SJSA1 (cell line): ENCODE measurements at regions not wholly inside any gene's neighbourhood (a gene's known extent, or its start where the extent isn't known, plus 50 kb on each side); places are given as distances from the start of the nearest gene placed in this dataset.
"Not testable (repeated sequence)": the region's sequence is repeated elsewhere in the genome, so short reads cannot be mapped to it uniquely, and the experiment has no call there.

Experiments
- DNase-seq, 2 experiments: peaks; one replicate each; pipeline ENCODE4 v3.0.0-alpha.2; 2015 to 2020; ENCODE audit warnings: low spot score in 2 of 2, low read depth in 1 of 2
- H3K27ac ChIP-seq: fragments of 250-450 bp; sonication (Bioruptor Pico); 2 replicates; pipeline ENCODE4 v1.5.1; 2020; ENCODE audit warnings: mild to moderate bottlenecking, moderate library complexity
- H3K27me3 ChIP-seq: fragments of 250-450 bp; sonication (Bioruptor Pico); replicated peaks from 2 replicates; pipeline ENCODE4 v1.5.1; 2020; ENCODE audit warnings: mild to moderate bottlenecking, moderate library complexity
- H3K36me3 ChIP-seq: fragments of 250-450 bp; sonication (Bioruptor Pico); 2 replicates; pipeline ENCODE4 v1.5.1; 2020; ENCODE audit warnings: mild to moderate bottlenecking
- H3K4me1 ChIP-seq: fragments of 250-450 bp; sonication (Bioruptor Pico); replicated peaks from 2 replicates; pipeline ENCODE4 v1.6.1; 2021; ENCODE audit warnings: mild to moderate bottlenecking
- H3K4me3 ChIP-seq: fragments of 250-450 bp; sonication (Bioruptor Pico); 2 replicates; pipeline ENCODE4 v1.5.1; 2020; ENCODE audit warnings: mild to moderate bottlenecking
- H3K9me3 ChIP-seq: fragments of 250-450 bp; sonication (Bioruptor Pico); replicated peaks from 2 replicates; pipeline ENCODE4 v1.5.1; 2020; ENCODE audit warnings: mild to moderate bottlenecking

- Histone ChIP-seq H3K4me3 (no peak overlapping the region), H3K27ac (no peak overlapping the region), H3K27me3 (no peaks in the 10 kb centered on the region), H3K9me3 (no peaks in the 10 kb centered on the region), H3K4me1 (peaks cover 11% of the 10 kb centered on the region), H3K36me3 (no peaks in the 10 kb centered on the region)
- no peak for DNase-seq
Observed at GRCh38 chr10:15442056-15442455, 71.0 kb upstream of the FAM171A1 start.

DNA sequence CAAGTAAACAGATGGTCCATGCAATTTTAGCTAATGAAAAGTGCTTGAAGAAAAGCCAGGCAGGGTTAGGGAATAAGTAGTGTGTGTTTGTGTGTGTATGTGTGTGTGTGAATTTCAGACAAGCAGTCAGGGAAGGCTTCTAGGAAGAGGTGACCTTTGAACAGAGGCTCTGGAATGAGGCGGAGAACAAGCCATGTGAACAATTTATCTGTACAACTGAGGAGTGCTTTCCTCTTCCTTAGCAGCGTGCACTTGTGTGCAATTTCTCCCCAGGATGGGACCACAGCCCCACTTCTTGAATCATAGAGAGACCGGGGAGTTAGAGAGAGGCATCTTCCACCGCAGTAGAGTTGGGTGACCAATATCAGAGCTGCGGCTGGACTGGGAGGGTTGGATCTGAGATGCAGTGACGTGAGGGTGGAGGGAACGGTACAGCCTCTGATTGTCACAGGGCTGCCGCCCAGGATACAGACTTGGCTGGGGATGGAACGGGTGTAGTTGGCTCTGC, 69.2 kb upstream of the FAM171A1 start:
- peaks cover 11% of the 10 kb centered on the region for H3K4me1 ChIP-seq
- H3K4me3 ChIP-seq: no peak overlapping the region
- no peaks in the 10 kb centered on the region for H3K9me3 ChIP-seq
- H3K36me3 ChIP-seq: no peaks in the 10 kb centered on the region
- H3K27ac ChIP-seq: no peak overlapping the region; the same call in 1 of the 2 replicates
- H3K27me3 ChIP-seq: no peaks in the 10 kb centered on the region
- DNase-seq: no peak

DNA sequence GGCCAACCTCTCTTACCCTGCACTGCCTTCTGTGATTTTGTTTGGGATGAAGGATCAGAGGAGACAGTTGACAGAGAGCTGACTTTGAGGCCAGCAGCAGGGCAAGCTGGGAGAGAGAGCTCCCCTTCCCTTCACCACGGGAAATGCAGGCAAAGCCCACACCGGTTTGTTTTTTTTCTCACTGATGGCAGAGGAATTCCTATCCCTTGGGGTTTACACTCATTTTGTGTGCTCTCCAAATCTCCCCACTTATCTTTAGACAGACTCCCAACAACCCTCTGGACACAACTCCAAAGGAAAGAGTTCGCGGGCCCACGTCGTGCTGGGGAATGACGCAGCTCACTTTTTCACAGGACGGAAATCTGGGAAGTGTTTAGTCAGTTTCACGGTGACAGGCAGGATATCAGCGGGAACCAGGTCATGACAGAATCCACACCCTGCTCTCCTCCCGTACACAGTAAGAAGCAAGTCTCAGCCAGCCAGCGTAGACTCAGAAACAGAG, 68.3 kb upstream of the FAM171A1 start:
- DNase-seq: peak in 1 of 2 experiments; percentile 52
- Histone ChIP-seq H3K36me3 (no peaks in the 10 kb centered on the region), H3K27ac (peak overlapping the region; percentile 19; the same call in 1 of the 2 replicates), H3K27me3 (no peaks in the 10 kb centered on the region), H3K9me3 (no peaks in the 10 kb centered on the region), H3K4me1 (peaks cover 17% of the 10 kb centered on the region), H3K4me3 (0 out of 2 replicates have a peak overlapping the region, but pooled peaks have one; percentile 10)

GRCh38 chr10:15436696-15437095, 65.6 kb upstream of the FAM171A1 start:
- Histone ChIP-seq H3K27ac (no peak overlapping the region), H3K9me3 (no peaks in the 10 kb centered on the region), H3K4me1 (peaks cover 19% of the 10 kb centered on the region), H3K4me3 (no peak overlapping the region), H3K27me3 (no peaks in the 10 kb centered on the region), H3K36me3 (no peaks in the 10 kb centered on the region)
- no peak for DNase-seq

GRCh38 chr10:15433850-15434537, 62.9 kb upstream of the FAM171A1 start:
- peaks cover 8% of the 10 kb centered on the region for H3K4me1 ChIP-seq
- peak in 1 of 2 experiments; percentile 78 for DNase-seq
- H3K9me3 ChIP-seq: no peaks in the 10 kb centered on the region
- H3K27ac ChIP-seq: no peak overlapping the region
- H3K4me3 ChIP-seq: peak overlapping the region; percentile 27
- H3K27me3 ChIP-seq: no peaks in the 10 kb centered on the region
- no peaks in the 10 kb centered on the region for H3K36me3 ChIP-seq

GRCh38 chr10:15432266-15432665, 61.2 kb upstream of the FAM171A1 start:
- Histone ChIP-seq H3K27me3 (no peaks in the 10 kb centered on the region), H3K27ac (no peak overlapping the region), H3K36me3 (no peaks in the 10 kb centered on the region), H3K4me3 (no peak overlapping the region), H3K9me3 (no peaks in the 10 kb centered on the region), H3K4me1 (peaks cover 8% of the 10 kb centered on the region)
- no peak for DNase-seq

GRCh38 chr10:15430969-15431771, 60.1 kb upstream of the FAM171A1 start:
- no peak for DNase-seq
- Histone ChIP-seq H3K9me3 (no peaks in the 10 kb centered on the region), H3K27me3 (no peaks in the 10 kb centered on the region), H3K27ac (no peak overlapping the region), H3K36me3 (no peaks in the 10 kb centered on the region), H3K4me1 (peaks cover 8% of the 10 kb centered on the region), H3K4me3 (no peak overlapping the region)

DNA sequence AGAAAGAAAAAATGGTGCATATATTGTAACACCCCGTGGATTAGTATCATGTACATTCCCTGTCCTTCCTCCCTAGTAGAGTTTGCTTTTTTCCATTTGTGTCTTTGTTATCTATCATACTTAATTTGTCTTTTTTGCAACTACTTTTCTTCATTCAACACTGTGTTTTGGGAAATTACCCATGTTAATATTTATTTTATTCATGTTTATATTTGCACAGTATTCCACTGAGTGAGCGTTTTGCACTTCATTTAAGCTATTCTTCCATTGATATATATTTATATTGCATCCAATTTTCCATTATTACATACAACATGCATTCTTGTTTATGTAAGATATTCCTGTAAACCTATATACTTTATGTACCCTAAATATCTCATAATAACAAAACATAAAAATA, 57.6 kb upstream of the FAM171A1 start:
- H3K4me1 ChIP-seq: no peaks in the 10 kb centered on the region
- DNase-seq: no peak
- H3K27me3 ChIP-seq: no peaks in the 10 kb centered on the region
- H3K9me3 ChIP-seq: no peaks in the 10 kb centered on the region
- H3K36me3 ChIP-seq: no peaks in the 10 kb centered on the region
- H3K4me3 ChIP-seq: no peak overlapping the region
- no peak overlapping the region for H3K27ac ChIP-seq

- no peak overlapping the region for H3K27ac ChIP-seq
- no peaks in the 10 kb centered on the region for H3K9me3 ChIP-seq
- peak in 1 of 2 experiments; percentile 46 for DNase-seq
- H3K36me3 ChIP-seq: no peaks in the 10 kb centered on the region
- no peaks in the 10 kb centered on the region for H3K4me1 ChIP-seq
- H3K27me3 ChIP-seq: no peaks in the 10 kb centered on the region
- no peak overlapping the region for H3K4me3 ChIP-seq
Observed at GRCh38 chr10:15427843-15428414, 56.8 kb upstream of the FAM171A1 start.

GRCh38 chr10:15426558-15426957, 55.5 kb upstream of the FAM171A1 start:
- Histone ChIP-seq H3K4me3 (no peak overlapping the region), H3K27ac (no peak overlapping the region), H3K9me3 (no peaks in the 10 kb centered on the region), H3K27me3 (no peaks in the 10 kb centered on the region), H3K36me3 (no peaks in the 10 kb centered on the region), H3K4me1 (no peaks in the 10 kb centered on the region)
- DNase-seq: no peak

DNA sequence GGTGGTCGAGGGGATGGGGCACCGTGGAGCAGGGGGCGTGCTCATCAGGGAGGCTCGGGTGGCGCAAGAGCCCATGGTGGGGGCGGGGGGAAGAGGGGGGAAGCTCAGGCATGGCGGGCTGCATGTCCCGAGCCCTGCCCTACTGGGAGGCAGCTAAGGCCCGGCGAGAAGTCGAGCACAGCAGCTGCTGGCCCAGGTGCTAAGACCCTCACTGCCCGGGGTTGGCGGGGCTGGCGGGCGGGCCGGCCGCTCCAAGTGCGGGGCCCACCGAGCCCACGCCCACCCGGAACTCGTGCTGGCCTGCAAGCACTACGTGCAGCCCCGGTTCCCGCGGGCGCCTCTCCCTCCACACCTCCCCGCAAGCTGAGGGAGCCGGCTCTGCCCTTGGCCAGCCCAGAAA, 55.0 kb upstream of the FAM171A1 start:
- Histone ChIP-seq H3K4me3 (no peak overlapping the region), H3K27ac (no peak overlapping the region), H3K27me3 (no peaks in the 10 kb centered on the region), H3K36me3 (no peaks in the 10 kb centered on the region), H3K4me1 (no peaks in the 10 kb centered on the region), H3K9me3 (no peaks in the 10 kb centered on the region)
- no peak for DNase-seq

- H3K36me3 ChIP-seq, H3K9me3 ChIP-seq, H3K27me3 ChIP-seq, H3K27ac ChIP-seq, DNase-seq, H3K4me3 ChIP-seq, H3K4me1 ChIP-seq: not testable (repeated sequence)
Observed at GRCh38 chr10:15421875-15422274, 50.8 kb upstream of the FAM171A1 start.
